Glomerular endothelial cell (primary cell): ENCODE measurements at regions not wholly inside any gene's neighbourhood (a gene's known extent, or its start where the extent isn't known, plus 50 kb on each side); places are given as distances from the start of the nearest gene placed in this dataset.
A peak's percentile ranks its signal among the peaks of the same experiment; 100 is the strongest.

ENCODE experiments used
- DNase-seq: peaks from one replicate; pipeline ENCODE4 v3.0.0-alpha.2; 2011; ENCODE audit warnings: low read depth, low spot score; ENCODE audit errors: extremely low read depth

- DNase-seq, result no peak
Observed at GRCh38 chr12:58513301-58513834, 406.9 kb downstream of the LRIG3 start.

DNA sequence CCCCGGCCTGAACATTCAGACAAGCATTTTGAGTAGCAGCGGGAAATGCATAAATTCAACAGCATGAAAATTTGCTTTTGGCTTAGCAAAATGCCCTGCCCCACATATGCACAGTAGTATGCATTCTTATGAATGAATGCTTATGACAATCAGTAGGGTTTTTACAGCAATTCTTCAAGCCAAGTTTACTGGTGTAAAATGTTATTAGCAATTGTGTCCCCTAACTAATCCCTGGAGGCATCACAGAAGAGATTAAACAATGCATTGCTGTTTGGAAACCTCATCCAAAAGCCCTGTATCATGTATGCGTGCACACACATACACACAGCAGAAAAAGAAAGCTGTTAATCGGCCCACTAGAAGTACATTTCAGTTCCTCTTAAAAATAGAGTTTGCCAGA is 406.5 kb downstream of the LRIG3 start:
- DNase-seq, result no peak

GRCh38 chr12:58519839-58520238 is 400.5 kb downstream of the LRIG3 start:
- no peak for DNase-seq

DNA sequence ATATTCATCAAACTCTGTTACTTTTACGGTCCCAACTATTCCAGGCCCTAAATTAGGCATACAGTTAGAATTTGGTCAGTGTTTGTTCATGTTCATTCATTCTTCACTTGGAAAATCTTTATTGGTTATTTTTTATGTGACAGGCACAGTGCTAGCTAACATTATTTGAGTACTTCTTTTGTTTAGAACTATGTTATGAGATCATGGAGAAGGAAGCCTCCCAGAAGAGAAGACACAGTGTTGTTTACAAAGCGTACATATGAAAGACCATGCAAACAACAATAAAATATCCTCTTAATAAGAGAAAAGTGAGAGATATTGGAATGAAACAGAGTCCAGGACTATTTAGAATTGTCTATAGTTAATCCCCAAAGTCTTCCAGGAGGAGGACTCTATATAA is 399.2 kb downstream of the LRIG3 start:
- DNase-seq, result no peak

DNA sequence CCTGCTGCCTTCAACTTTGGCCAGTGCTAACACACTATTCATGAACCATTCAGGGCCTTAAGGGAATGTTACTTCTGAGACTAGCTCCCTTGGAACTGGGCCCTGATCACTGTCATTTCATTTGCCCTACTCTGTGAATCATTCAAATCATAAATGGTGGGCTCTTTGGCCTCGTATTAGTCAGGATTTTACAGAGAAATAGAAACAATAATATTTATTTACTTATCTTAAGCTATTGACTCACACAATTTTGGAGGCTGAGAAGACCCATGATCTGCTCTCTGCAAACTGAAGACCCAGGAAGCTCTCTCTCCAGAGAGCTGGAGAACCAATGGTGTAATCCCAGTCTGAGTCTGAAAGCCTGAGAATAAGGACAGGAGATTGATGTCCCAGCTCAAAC is 398.5 kb downstream of the LRIG3 start:
- DNase-seq, result no peak

DNA sequence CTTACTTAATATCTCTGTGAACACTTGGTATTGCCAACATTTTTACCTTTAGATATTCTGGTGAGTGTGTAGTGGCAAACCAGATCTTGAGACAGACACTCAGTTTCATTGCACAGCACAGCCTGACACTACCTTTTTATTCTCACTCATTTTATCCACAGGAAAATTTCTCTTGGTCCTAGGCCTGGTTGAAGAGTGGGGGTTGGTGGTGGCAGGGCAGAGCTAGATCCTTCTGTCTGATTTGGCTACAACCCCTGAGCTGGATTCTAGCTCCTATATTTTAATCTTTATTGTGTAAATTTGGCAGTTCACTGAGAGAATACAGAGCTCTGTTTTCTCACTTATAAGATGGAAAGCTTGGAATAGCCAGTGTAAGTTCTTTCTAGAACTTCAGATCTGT is 396.9 kb downstream of the LRIG3 start:
- DNase-seq, result no peak

DNA sequence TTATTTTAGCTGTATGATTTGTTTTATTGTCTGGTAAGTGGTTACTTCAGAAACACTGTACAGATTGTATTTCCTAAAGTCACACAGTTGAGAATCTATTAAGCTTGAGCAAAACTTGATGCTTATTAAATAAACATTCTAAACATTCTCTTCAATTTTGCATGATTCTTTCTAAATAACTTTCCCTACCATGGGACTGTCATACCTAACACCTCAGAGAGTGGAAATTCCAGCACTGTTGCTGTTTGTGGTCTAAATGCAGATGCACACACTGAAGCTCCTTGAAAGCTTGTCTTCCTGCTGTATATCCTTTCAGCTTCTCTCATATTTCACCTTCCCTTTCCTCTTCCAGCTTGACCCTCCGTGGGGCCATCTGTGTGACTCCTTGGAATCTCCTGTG is 392.0 kb downstream of the LRIG3 start:
- DNase-seq, result no peak

- no peak for DNase-seq
Observed at GRCh38 chr12:58529114-58529665, 391.1 kb downstream of the LRIG3 start.

DNA sequence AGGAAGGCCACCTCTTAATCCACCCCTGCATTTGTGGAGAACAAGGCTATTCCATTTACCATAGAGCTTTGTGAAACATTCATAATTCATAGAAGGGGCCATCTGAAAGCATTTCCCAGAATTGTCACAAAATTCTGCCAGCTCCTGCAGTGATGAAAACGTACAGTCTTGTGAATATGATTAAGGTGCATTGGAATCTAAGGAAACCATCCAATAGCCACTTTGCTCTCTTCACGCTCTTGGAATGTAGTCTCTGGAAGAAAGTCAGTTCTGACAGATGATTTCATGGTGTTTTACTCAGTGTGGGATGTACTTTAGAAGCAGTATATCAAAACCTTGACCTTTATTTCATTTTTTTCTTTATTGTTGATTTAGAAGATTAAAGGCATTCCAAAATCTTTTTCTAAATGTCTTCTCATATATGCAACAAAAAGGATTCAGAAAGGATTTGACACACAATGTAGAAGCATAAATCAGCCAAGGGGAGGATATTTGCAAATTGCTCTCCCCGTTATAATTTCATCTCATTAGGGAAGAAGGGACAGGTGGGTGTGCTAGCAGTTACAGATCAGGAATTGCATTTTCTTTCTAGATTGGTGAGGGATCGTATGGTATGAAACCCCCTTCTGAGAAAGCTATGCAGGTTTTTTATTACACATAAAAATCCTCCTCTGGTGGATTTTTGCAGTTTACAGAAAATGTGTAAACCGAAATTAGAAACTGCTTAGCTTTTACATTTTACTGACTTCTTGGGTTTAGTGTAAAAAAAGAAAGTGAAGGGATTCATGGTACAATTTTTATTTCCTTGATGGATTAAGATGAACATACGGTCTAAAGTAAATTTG is 390.2 kb downstream of the LRIG3 start:
- no peak for DNase-seq

DNA sequence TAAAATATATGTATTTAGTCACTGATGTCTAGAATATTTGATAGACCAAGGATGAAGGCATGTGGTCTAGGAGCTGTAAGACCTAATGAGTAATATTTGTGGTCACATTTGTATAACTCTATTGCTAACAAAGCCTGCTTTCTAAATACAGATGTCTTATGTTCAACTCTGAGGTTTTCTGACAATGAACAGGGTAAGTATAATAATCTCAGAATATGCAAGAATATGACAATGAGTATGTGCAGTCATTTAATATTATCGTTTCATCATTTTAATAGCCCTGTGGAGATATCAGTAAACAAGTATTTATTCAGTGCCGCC is 389.6 kb downstream of the LRIG3 start:
- DNase-seq, result no peak

DNA sequence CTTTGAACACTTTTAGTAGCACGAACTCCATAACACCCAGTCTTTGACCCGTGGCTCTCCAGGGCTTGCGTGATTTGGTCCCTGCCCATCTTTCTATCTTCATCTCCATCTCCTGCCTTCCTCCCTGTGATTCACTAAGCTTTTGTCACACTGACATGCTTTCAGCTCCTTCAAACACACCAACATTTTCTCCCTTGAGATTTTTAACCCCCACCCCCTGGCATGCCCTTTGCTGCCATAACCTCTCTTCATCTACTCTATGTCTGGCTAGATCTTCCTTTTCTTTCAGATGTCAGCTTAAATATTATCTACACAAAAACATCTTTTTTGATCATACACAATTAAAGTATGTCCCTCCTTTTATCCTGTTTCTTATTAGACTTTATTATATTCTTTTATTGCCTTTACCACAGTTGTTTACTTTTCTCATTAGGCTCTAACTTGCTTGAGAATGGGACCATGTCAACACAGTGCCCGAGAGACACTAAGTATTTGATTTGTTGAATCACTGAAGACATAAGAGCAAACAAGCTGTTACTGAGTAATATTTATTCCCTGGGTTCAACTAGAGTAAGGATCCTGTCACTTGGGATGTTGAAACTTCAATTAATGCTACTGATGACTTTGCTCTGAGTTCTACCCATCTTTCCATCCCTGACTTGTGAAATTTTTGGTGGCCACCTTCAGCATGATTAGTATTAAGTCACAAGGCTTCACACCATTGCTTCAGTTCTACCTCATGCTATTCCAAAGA is 387.3 kb downstream of the LRIG3 start:
- no peak for DNase-seq

DNA sequence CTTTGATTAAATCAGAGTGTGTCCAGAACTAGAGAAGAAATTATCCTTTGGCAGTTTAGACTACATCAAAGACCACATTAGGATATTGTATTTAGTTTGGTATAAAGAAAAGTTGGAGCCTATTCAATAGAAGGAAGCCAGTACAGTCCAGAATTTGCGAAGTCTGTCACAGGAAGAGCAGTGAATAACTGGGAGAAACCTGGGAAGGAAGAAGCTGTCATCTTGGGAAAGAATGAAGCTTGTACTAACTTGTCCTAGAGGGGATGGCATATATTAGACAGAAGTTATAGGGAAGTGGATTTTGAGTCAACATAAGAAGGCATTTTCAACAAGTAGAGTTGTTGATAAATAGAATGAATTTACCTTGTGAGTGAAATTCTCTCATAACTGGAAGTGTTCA is 386.7 kb downstream of the LRIG3 start:
- no peak for DNase-seq

DNA sequence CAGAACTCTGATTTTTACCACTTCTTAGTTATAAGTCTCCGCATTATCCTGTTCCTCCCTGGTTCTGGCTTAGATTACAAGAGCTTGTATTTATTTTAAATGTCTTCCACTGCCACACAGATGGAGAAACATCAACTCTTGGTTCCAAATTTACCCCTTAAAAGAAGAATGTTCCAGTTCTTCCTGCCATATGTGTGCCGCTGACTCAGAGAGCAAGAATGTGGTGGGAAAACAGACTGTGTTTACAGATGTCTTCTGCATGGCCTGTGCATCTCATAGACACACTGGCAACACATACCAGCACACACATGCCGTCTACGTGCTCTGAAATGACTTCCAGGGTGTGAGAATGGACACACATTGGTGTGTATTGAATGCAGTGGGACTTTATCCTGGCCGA is 383.0 kb downstream of the LRIG3 start:
- DNase-seq, result no peak

- no peak for DNase-seq
Observed at GRCh38 chr12:58539295-58539694, 381.0 kb downstream of the LRIG3 start.

DNA sequence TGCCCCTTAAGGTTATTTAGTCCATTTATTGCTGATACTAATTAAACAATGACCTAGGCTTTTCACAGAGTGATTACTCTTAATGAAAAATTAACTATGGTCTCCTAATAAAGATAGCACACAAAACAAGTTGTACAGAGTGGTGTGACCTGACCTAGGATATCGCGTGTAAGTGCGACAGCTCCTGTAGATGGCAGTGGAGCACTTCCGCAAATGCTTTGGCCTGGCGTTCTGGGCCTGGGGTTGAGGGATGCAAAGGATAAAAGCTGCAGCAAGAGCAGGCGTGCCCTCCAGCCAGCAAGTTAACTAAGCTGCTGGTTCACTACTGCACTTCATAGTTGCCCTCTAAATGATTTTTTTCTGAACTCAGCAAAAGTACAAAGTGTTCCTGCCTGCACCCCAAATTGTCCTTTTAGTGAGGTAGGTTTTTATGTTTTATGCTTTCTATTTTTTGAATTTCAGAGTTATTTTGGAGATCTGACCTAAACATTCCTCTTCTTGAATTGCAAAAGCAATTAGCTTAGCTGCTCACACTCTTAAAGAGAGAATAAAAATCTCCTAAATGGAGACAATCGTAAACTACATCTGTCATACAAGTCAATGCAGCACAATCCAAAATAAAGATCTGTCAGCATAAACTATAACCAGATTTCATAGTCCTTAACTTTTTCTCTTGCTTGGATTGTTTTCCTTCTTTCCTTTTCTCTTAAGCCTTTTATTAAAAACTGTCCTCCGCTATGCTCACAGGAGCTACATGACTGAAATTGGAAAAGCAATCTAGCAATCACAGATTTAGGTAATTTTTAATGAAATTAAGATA is 379.6 kb downstream of the LRIG3 start:
- DNase-seq, result no peak

DNA sequence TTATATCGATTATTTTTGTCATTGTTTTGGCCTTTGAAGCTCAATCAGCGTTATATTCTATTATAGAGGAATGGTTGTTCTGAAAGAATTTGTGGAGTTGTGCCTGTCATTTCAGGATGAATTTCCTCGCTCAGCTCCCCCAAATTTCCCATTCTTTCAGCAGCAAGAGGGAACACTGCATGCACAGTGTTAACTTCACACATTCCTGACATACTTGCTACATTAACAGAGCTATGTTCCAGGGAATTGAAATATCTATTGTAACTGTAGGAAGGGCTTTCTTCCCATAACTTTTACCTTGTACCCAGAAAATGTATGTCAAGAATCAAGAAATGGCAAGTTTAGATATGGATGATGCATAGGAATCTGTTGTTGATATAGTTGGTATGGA is 379.0 kb downstream of the LRIG3 start:
- no peak for DNase-seq

DNA sequence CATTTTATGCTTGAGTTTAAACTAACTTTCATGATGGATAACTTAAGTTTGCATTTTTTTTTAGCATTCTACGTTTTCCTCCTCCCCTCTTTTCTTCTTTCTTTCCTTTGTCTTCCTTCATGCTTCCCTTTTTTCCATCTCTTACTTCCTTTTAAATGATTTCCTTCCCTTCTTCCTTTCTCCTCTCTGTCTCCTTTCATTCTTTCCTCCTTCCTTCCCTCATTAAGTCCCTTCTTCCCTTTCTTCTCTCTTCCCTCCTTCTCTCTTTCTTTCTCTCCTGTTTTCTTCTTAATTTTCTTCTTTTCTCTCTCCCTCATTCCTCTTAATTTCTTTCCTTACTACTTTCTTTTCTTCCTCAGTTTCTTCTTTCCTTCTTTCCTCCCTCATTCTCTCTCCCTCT is 376.0 kb downstream of the LRIG3 start:
- no peak for DNase-seq

GRCh38 chr12:58547217-58547616 is 373.1 kb downstream of the LRIG3 start:
- DNase-seq, result no peak

GRCh38 chr12:58548801-58549200 is 371.5 kb downstream of the LRIG3 start:
- no peak for DNase-seq

DNA sequence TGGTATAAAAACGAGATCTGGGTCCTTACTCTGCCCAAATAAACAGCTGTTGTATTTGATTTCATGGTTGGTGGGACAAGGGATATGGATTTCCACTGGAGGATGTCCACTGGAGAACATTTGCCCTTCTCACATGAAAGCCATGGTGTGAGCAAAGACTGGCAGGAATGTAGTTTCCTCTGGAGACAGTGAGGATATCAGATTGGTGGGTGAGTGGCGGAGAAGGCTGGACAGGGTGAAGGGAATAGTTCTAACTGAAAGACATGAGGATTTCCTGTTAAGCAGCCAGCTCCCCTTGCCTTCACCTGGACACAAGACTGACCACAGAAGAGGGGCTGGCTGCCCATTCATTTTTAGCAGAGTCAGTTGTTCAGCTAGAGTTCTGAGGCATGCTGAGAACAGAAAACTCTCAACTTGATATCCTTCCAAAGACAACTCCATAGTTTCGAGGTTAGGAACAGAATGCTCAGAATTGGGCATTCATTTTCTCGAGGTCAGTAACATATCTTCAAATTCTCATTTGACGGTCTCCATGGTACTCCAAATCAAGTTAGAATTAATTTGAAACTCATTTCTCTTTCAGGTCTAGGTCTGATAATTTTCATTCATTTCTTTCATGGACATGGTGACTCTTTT is 365.7 kb downstream of the LRIG3 start:
- no peak for DNase-seq

- peak; percentile 90 for DNase-seq
Observed at GRCh38 chr12:58557171-58557570, 363.1 kb downstream of the LRIG3 start.
